Dendritic cell treated with granulocyte-macrophage colony-stimulating factor and Interleukin-4, amounts not matched to agents 40 ng/mL and 50 ng/mL, for 4 days (primary cell): ENCODE measurements at regions not wholly inside any gene's neighbourhood (a gene's known extent, or its start where the extent isn't known, plus 50 kb on each side); places are given as distances from the start of the nearest gene placed in this dataset.
"Not testable (repeated sequence)": the region's sequence is repeated elsewhere in the genome, so short reads cannot be mapped to it uniquely, and the experiment has no call there.

Experiments
- H3K27ac Mint-ChIP-seq: one replicate; pipeline ENCODE4 v1.8.0; 2022; ENCODE audit warnings: mild to moderate bottlenecking, mixed read lengths
- H3K27me3 Mint-ChIP-seq: one replicate; pipeline ENCODE4 v1.8.0; 2022; ENCODE audit warnings: mild to moderate bottlenecking, mixed read lengths
- H3K36me3 Mint-ChIP-seq: one replicate; pipeline ENCODE4 v1.8.0; 2022; ENCODE audit warnings: low read depth, mixed read lengths
- H3K4me1 Mint-ChIP-seq: one replicate; pipeline ENCODE4 v1.8.0; 2022; ENCODE audit warnings: low read depth, mixed read lengths
- H3K4me3 Mint-ChIP-seq: one replicate; pipeline ENCODE4 v1.8.0; 2022; ENCODE audit warnings: mild to moderate bottlenecking, moderate library complexity, mixed read lengths
- H3K9me3 Mint-ChIP-seq: one replicate; pipeline ENCODE4 v1.8.0; 2022; ENCODE audit warnings: mixed read lengths
- intact Hi-C: fragments of 100-400 bp; cut with micrococcal nuclease; formaldehyde crosslinking; loops from one replicate; pipeline ENCODE4 v1.15.0; 2022

- H3K4me1 Mint-ChIP-seq = no peaks in the 10 kb centered on the region
- H3K4me3 Mint-ChIP-seq = no peak overlapping the region
Measured at GRCh38 chr1:217063172-217063908, 340.1 kb upstream of the ESRRG start.

GRCh38 chr1:217062586-217062985 is 339.4 kb upstream of the ESRRG start:
- intact Hi-C loops = no loop called here
- H3K4me1 Mint-ChIP-seq = no peaks in the 10 kb centered on the region
- H3K27me3 Mint-ChIP-seq = no peaks in the 10 kb centered on the region
- no peak overlapping the region for H3K4me3 Mint-ChIP-seq
- H3K9me3 Mint-ChIP-seq = no peaks in the 10 kb centered on the region
- no peak overlapping the region for H3K27ac Mint-ChIP-seq
- no peaks in the 10 kb centered on the region for H3K36me3 Mint-ChIP-seq

More at GRCh38 chr1:217063172-217063908, 340.1 kb upstream of the ESRRG start:
- intact Hi-C loops = no loop called here
- no peaks in the 10 kb centered on the region for H3K36me3 Mint-ChIP-seq
- H3K9me3 Mint-ChIP-seq = no peaks in the 10 kb centered on the region
- H3K27me3 Mint-ChIP-seq = no peaks in the 10 kb centered on the region
- no peak overlapping the region for H3K27ac Mint-ChIP-seq

- Mint-ChIP-seq H3K9me3 (no peaks in the 10 kb centered on the region), H3K27me3 (no peaks in the 10 kb centered on the region), H3K27ac (no peak overlapping the region), H3K4me3 (no peak overlapping the region), H3K36me3 (no peaks in the 10 kb centered on the region), H3K4me1 (no peaks in the 10 kb centered on the region)
- intact Hi-C loops = no loop called here
Measured at GRCh38 chr1:217059401-217059800, 336.2 kb upstream of the ESRRG start.

GRCh38 chr1:217053676-217054075 is 330.4 kb upstream of the ESRRG start:
- intact Hi-C loops = no loop called here
- no peaks in the 10 kb centered on the region for H3K36me3 Mint-ChIP-seq
- no peaks in the 10 kb centered on the region for H3K9me3 Mint-ChIP-seq
- no peak overlapping the region for H3K27ac Mint-ChIP-seq
- H3K4me1 Mint-ChIP-seq = no peaks in the 10 kb centered on the region
- no peaks in the 10 kb centered on the region for H3K27me3 Mint-ChIP-seq
- no peak overlapping the region for H3K4me3 Mint-ChIP-seq

- Mint-ChIP-seq H3K36me3 (no peaks in the 10 kb centered on the region), H3K27me3 (no peaks in the 10 kb centered on the region), H3K9me3 (peaks cover 7% of the 10 kb centered on the region), H3K27ac (no peak overlapping the region), H3K4me1 (no peaks in the 10 kb centered on the region), H3K4me3 (no peak overlapping the region)
- intact Hi-C loops = no loop called here
Measured at GRCh38 chr1:217052626-217053025, 329.4 kb upstream of the ESRRG start.

- intact Hi-C loops = no loop called here
- Mint-ChIP-seq H3K4me3 (no peak overlapping the region), H3K9me3 (peaks cover 11% of the 10 kb centered on the region), H3K27me3 (no peaks in the 10 kb centered on the region), H3K27ac (no peak overlapping the region), H3K4me1 (no peaks in the 10 kb centered on the region), H3K36me3 (no peaks in the 10 kb centered on the region)
Measured at GRCh38 chr1:217052196-217052595, 329.0 kb upstream of the ESRRG start.

GRCh38 chr1:217049721-217050120 is 326.5 kb upstream of the ESRRG start:
- Mint-ChIP-seq H3K36me3 (no peaks in the 10 kb centered on the region), H3K27ac (no peak overlapping the region), H3K27me3 (no peaks in the 10 kb centered on the region), H3K4me3 (no peak overlapping the region), H3K4me1 (no peaks in the 10 kb centered on the region), H3K9me3 (peaks cover 12% of the 10 kb centered on the region)
- intact Hi-C loops = no loop called here

- H3K27ac Mint-ChIP-seq = no peak overlapping the region
- peaks cover 12% of the 10 kb centered on the region for H3K9me3 Mint-ChIP-seq
- H3K27me3 Mint-ChIP-seq = no peaks in the 10 kb centered on the region
- no peaks in the 10 kb centered on the region for H3K36me3 Mint-ChIP-seq
- H3K4me1 Mint-ChIP-seq = no peaks in the 10 kb centered on the region
- intact Hi-C loops = no loop called here
- H3K4me3 Mint-ChIP-seq = no peak overlapping the region
Measured at GRCh38 chr1:217049081-217049480, 325.9 kb upstream of the ESRRG start.

- Mint-ChIP-seq H3K27ac (no peak overlapping the region), H3K36me3 (no peaks in the 10 kb centered on the region), H3K4me3 (no peak overlapping the region), H3K9me3 (peaks cover 12% of the 10 kb centered on the region), H3K27me3 (no peaks in the 10 kb centered on the region), H3K4me1 (no peaks in the 10 kb centered on the region)
- intact Hi-C loops = no loop called here
Measured at GRCh38 chr1:217048104-217048707, 325.0 kb upstream of the ESRRG start.

GRCh38 chr1:217040711-217041455 is 317.7 kb upstream of the ESRRG start:
- no peaks in the 10 kb centered on the region for H3K4me1 Mint-ChIP-seq

GRCh38 chr1:217039926-217040325 is 316.7 kb upstream of the ESRRG start:
- no peak overlapping the region for H3K27ac Mint-ChIP-seq
- H3K36me3 Mint-ChIP-seq = no peaks in the 10 kb centered on the region

More at GRCh38 chr1:217040711-217041455, 317.7 kb upstream of the ESRRG start:
- Mint-ChIP-seq H3K27me3 (no peaks in the 10 kb centered on the region), H3K36me3 (no peaks in the 10 kb centered on the region), H3K4me3 (no peak overlapping the region), H3K27ac (no peak overlapping the region), H3K9me3 (peaks cover 48% of the 10 kb centered on the region)
- intact Hi-C loops = no loop called here

GRCh38 chr1:217039139-217039538 is 315.9 kb upstream of the ESRRG start:
- H3K27ac Mint-ChIP-seq, H3K36me3 Mint-ChIP-seq, H3K4me3 Mint-ChIP-seq, H3K4me1 Mint-ChIP-seq, H3K27me3 Mint-ChIP-seq, intact Hi-C loops: not testable (repeated sequence)
- peaks cover 52% of the 10 kb centered on the region for H3K9me3 Mint-ChIP-seq

More at GRCh38 chr1:217039926-217040325, 316.7 kb upstream of the ESRRG start:
- Mint-ChIP-seq H3K9me3 (peaks cover 52% of the 10 kb centered on the region), H3K27me3 (no peaks in the 10 kb centered on the region), H3K4me3 (no peak overlapping the region), H3K4me1 (no peaks in the 10 kb centered on the region)
- intact Hi-C loops = no loop called here

GRCh38 chr1:217036757-217037156 is 313.5 kb upstream of the ESRRG start:
- Mint-ChIP-seq H3K9me3 (peaks cover 52% of the 10 kb centered on the region), H3K27ac (no peak overlapping the region), H3K27me3 (no peaks in the 10 kb centered on the region), H3K4me3 (no peak overlapping the region), H3K36me3 (no peaks in the 10 kb centered on the region), H3K4me1 (no peaks in the 10 kb centered on the region)
- intact Hi-C loops = no loop called here

GRCh38 chr1:217032715-217033367 is 309.6 kb upstream of the ESRRG start:
- Mint-ChIP-seq H3K4me1 (no peaks in the 10 kb centered on the region), H3K27me3 (no peaks in the 10 kb centered on the region), H3K27ac (no peak overlapping the region), H3K36me3 (no peaks in the 10 kb centered on the region), H3K9me3 (peaks cover 23% of the 10 kb centered on the region), H3K4me3 (no peak overlapping the region)
- intact Hi-C loops = no loop called here
